ENCODE measurements at regions not wholly inside any gene's neighbourhood (a gene's known extent, or its start where the extent isn't known, plus 50 kb on each side); places are given as distances from the start of the nearest gene placed in this dataset.

- Mint-ChIP-seq H3K4me1 (ENCODE audit: low read depth) (peaks cover 20% of the 10 kb centered on the region), H3K9me3 (no peaks in the 10 kb centered on the region), H3K27ac (no peak overlapping the region), H3K36me3 (ENCODE audit: low read depth) (no peaks in the 10 kb centered on the region), H3K4me3 (no peak overlapping the region), H3K27me3 (peaks cover 6% of the 10 kb centered on the region)
- ChIA-PET CTCF (no interaction called here), POLR2A (no interaction called here)
- DNase-seq (no peak), ATAC-seq (no peak)
- TF ChIP-seq CTCF (IDR thresholded peaks at IDR 0.05): no peak
- intact Hi-C loops (cut with micrococcal nuclease): no loop called here
Observed at GRCh38 chr9:90970608-90971007, 169.0 kb downstream of the SYK start.

DNA sequence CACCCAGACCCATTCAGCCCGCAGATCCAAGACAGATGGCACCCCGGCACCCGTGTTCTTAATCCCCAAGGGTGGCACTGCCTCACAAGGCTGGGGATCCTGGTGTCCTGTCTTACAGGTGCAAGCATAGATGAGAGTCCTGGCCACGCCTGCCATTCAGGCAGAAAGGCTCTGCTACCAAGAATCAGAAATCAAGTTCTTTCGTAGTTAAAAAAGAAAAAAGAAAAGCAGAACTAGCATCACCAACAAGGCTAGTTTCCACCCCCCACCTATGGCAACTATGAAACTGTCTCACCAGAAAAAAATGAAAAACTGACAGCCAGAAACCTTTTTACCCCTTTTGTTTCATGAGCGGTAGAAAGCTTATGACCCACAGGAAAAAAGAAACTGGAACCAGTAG lies 170.4 kb downstream of the SYK start:
- no peak for ATAC-seq
- CTCF ChIA-PET: no interaction called here
- DNase-seq: no peak
- Mint-ChIP-seq H3K4me3 (no peak overlapping the region), H3K27me3 (peaks cover 5% of the 10 kb centered on the region), H3K27ac (no peak overlapping the region), H3K36me3 (ENCODE audit: low read depth) (no peaks in the 10 kb centered on the region), H3K4me1 (ENCODE audit: low read depth) (peaks cover 6% of the 10 kb centered on the region), H3K9me3 (no peaks in the 10 kb centered on the region)
- intact Hi-C loops (cut with micrococcal nuclease): no loop called here
- TF ChIP-seq CTCF (IDR thresholded peaks at IDR 0.05): no peak
- POLR2A ChIA-PET: no interaction called here

GRCh38 chr9:90974016-90974415 lies 172.4 kb downstream of the SYK start:
- TF ChIP-seq CTCF (IDR thresholded peaks at IDR 0.05): no peak
- ChIA-PET POLR2A (no interaction called here), CTCF (interaction anchor here (1.1 to 1.2 kb wide), 2 partner anchors 58 to 60 kb away, joined by 3 to 4 read pairs; no protein-coding TSS in a partner anchor)
- Mint-ChIP-seq H3K27ac (no peak overlapping the region), H3K4me3 (no peak overlapping the region), H3K27me3 (peaks cover 11% of the 10 kb centered on the region), H3K9me3 (no peaks in the 10 kb centered on the region), H3K4me1 (ENCODE audit: low read depth) (no peaks in the 10 kb centered on the region), H3K36me3 (ENCODE audit: low read depth) (no peaks in the 10 kb centered on the region)
- DNase-seq (no peak), ATAC-seq (no peak)
- intact Hi-C loops (cut with micrococcal nuclease): no loop called here

DNA sequence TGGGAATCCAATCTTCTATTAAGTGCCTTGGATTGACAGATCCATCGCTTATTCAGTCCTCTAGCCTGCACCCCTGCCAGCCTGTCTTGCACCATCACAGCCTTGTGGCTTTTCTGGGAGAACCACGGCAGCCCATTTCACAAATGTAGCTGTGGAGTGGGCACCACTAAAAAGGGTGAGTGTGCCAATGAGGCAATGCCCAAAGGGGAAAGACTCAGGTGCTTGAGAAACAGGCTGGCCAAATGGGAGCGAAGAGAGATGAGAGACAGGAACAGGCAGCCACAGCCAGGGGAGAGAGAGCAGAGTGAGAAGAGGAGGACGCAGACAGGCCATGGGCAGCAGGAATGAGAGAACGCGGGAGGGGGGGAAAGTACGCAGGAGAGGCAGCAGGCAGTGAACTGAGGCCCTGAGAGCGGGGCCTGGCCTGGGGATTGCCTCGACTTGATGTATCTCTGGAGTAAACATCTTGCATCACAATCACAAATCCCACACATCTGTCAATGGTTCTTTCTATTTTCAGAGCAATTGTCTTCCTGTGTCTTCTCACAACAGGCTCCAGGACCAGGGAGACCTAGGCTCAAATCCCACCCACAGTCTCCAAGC lies 173.1 kb downstream of the SYK start:
- intact Hi-C loops (cut with micrococcal nuclease): no loop called here
- CTCF ChIA-PET: interaction anchor here (1.1 kb wide), 1 partner anchor 59 kb away, joined by 4 read pairs; no protein-coding TSS in a partner anchor
- no peak for TF ChIP-seq CTCF (IDR thresholded peaks at IDR 0.05)
- H3K9me3 Mint-ChIP-seq: no peaks in the 10 kb centered on the region
- H3K36me3 Mint-ChIP-seq (ENCODE audit: low read depth): no peaks in the 10 kb centered on the region
- H3K4me3 Mint-ChIP-seq: no peak overlapping the region
- H3K27ac Mint-ChIP-seq: no peak overlapping the region
- no peak for ATAC-seq
- no peak for DNase-seq
- POLR2A ChIA-PET: no interaction called here
- peaks cover 17% of the 10 kb centered on the region for H3K27me3 Mint-ChIP-seq
- H3K4me1 Mint-ChIP-seq (ENCODE audit: low read depth): peaks cover 4% of the 10 kb centered on the region

DNA sequence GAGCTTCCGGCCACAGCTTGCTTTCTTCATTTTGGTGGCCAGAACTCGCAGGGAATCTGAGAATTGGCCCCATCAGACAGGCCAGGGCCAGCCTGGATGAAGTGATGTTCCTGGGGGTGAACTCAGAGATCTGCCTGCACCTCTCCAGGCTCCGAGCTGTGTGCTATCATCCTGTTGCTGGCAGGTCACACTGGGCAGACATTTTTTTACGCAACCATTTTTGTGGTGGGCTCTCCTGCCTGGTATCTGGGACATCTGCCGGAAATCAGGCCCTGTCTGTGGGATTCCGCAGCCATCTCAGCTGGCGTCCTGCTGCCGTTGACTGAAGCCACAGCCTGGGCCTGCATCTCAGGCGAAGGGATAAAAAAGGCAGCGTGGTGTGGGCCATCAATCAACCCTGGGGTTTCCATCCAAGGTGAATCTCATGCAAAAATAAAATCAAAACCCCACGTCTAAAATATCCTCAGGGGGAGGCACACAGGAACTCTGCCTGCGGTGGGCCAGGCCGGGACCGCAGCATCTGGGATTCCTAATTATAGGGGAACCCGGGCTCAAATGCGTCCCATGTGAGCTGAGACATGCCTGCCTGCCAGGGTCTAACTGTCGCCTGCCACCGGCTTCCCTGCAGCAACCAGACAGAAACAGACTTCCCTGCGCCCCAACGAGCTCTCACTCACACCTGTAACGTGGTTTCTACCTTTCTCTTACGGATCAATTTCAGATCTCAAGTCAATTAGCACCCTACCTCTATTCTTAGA lies 174.3 kb downstream of the SYK start:
- CTCF ChIA-PET: no interaction called here
- DNase-seq (no peak), ATAC-seq (no peak)
- H3K27me3 Mint-ChIP-seq: peaks cover 23% of the 10 kb centered on the region
- H3K36me3 Mint-ChIP-seq (ENCODE audit: low read depth): no peaks in the 10 kb centered on the region
- intact Hi-C loops (cut with micrococcal nuclease): no loop called here
- peaks cover 6% of the 10 kb centered on the region for H3K4me1 Mint-ChIP-seq (ENCODE audit: low read depth)
- H3K4me3 Mint-ChIP-seq: no peak overlapping the region
- no peak overlapping the region for H3K27ac Mint-ChIP-seq
- no peaks in the 10 kb centered on the region for H3K9me3 Mint-ChIP-seq
- TF ChIP-seq CTCF (IDR thresholded peaks at IDR 0.05): no peak
- POLR2A ChIA-PET: interaction anchor here (1.0 kb wide), 1 partner anchor 62 kb away, joined by 3 read pairs; no protein-coding TSS in a partner anchor

Data from activated CD8-positive, alpha-beta T cell treated with anti-CD3 and anti-CD28 coated beads for 36 hours (primary cell).